AG10803 (cell line): ENCODE measurements at regions not wholly inside any gene's neighbourhood (a gene's known extent, or its start where the extent isn't known, plus 50 kb on each side); places are given as distances from the start of the nearest gene placed in this dataset.
"Not testable (repeated sequence)": the region's sequence is repeated elsewhere in the genome, so short reads cannot be mapped to it uniquely, and the experiment has no call there.

Source experiments
- DNase-seq: peaks from one replicate; pipeline ENCODE4 v3.0.0; 2010; ENCODE audit warnings: low read depth
- H3K4me3 ChIP-seq: 2 replicates; pipeline ENCODE4 v1.5.1; 2011; ENCODE audit warnings: mild to moderate bottlenecking, low read length, control low read depth
- TF ChIP-seq, protein P1 (sequence below): conservative IDR thresholded peaks from 2 replicates; pipeline ENCODE4 v1.5.1; 2011; ENCODE audit warnings: mild to moderate bottlenecking, low read length, control low read depth, inconsistent platforms

DNA sequence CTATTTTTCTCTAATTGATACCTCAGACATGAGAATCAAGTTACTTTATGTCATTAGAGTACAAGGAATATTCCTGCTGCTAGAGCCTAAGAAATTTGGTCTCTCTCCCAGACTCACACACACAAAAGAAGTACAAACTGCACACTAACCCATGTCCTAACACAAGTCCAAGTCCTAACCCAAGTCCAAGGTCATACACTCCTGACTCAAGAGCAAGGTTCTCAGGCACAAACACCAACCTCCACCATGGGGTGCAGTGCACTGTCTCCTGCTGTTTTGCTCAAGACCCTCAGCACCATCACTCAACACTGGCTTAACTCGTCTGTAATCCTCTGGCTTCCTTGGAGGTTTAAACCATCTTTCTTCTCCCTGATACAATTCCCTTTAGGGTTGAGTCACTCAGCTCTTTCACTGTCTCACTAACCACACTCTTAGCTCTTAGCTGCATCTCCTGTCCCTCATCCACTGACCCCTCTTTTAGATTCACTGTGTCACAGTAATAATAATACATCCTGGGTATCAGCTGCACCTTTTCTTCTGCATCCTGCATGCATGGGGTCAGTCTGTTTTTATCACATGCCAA is 129.8 kb downstream of the BCL2L11 start:
- TF ChIP-seq, protein P1, sequence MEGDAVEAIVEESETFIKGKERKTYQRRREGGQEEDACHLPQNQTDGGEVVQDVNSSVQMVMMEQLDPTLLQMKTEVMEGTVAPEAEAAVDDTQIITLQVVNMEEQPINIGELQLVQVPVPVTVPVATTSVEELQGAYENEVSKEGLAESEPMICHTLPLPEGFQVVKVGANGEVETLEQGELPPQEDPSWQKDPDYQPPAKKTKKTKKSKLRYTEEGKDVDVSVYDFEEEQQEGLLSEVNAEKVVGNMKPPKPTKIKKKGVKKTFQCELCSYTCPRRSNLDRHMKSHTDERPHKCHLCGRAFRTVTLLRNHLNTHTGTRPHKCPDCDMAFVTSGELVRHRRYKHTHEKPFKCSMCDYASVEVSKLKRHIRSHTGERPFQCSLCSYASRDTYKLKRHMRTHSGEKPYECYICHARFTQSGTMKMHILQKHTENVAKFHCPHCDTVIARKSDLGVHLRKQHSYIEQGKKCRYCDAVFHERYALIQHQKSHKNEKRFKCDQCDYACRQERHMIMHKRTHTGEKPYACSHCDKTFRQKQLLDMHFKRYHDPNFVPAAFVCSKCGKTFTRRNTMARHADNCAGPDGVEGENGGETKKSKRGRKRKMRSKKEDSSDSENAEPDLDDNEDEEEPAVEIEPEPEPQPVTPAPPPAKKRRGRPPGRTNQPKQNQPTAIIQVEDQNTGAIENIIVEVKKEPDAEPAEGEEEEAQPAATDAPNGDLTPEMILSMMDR, result no peak
- DNase-seq, result no peak
- no peak overlapping the region for H3K4me3 ChIP-seq

DNA sequence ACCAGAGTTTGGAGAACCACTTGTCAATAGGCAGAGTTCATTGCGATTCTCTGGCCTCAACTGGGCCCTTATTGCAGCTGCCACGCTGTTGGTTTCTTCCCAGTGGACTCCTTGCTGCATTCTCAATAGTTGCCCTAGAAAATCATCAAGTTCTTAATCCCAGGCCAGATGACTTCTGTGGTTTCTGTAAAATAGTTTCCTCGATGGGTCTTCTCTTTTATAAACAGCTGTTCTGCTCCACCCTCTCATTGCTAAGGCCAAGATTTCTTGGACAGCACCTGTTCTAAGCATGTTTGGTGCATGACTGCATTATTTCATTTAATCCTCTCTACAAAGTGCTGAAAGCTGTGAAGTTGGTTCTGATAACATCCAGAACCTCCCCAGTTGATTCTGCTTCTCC is 131.0 kb downstream of the BCL2L11 start:
- no peak overlapping the region for H3K4me3 ChIP-seq
- TF ChIP-seq, protein P1, result no peak
- no peak for DNase-seq

DNA sequence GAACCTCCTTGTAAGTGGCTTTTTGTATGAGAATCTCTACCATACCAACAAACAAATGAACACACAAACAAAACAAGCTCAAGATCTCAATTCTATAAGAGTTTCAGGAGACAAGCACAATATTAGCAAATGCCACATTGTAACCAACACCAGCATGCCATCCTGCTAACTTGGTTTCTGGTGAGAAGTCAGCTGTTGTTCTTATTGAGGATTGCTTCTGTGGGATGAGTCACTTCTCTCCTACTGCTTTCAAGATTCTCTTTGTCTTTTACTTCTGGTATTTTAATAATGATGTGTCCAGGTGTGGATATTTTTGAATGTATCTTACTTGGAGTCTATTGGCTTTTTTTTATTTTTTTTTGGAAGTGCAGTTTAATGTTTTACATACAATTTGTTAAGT is 131.7 kb downstream of the BCL2L11 start:
- DNase-seq, result no peak
- TF ChIP-seq, protein P1, result no peak
- H3K4me3 ChIP-seq, result no peak overlapping the region

DNA sequence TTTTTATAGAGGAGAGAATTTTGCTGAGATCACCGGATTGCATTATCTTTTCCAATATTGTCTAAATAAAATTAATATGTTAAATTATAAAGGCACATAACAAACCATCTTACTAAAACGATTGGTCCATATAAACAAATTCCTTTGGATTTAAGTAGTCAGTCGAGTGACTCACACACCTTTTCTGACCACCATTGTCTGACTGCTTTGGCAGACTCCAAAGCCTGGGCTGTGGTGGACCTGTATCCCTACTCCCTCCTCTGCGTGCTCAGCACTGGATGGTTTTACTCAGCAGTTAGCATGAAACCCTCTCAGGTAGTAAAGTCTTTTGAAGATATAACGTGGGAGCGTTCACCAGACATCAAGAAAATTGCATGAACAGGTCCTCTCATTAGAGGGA is 134.2 kb downstream of the BCL2L11 start:
- H3K4me3 ChIP-seq, result not testable (repeated sequence)
- DNase-seq, result peak; percentile 18

DNA sequence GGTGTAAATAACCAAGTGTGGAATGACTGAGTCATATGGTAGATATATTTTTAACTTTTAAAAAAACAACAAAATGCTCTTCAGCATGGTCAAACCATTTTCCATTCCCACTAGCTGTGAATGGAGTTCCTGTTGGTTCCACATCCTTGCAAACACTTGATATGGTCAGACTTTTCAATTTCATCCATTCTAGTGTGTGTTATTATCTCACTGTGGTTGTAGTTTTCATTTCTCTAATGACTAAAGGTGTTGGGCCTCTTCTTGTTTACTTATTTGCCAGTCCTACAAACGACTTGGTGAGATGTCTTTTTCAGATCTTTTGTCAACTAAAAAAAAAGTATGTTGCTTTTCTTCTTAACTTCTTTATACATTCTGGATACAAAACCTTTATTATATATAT is 135.9 kb downstream of the BCL2L11 start:
- H3K4me3 ChIP-seq, DNase-seq: not testable (repeated sequence)

DNA sequence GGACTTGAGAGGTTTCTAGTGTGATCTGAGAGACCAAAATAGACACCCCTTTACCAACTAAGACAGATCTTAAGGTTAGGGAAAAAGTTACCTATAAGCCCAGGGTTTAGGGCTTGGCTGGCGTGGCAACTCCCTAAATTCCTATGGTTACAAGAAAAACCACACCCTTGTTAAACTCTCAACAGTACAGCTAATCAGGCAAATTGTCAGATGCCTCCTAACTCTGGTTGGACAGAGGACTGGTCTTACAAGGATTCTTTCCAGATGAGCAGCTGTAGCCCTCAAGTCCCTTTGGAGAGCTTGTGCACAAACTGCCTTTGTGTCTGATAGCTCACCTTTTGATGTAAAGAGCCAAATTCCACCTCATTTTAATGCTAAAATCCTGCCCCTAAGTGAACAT is 136.9 kb downstream of the BCL2L11 start:
- H3K4me3 ChIP-seq, DNase-seq: not testable (repeated sequence)

DNA sequence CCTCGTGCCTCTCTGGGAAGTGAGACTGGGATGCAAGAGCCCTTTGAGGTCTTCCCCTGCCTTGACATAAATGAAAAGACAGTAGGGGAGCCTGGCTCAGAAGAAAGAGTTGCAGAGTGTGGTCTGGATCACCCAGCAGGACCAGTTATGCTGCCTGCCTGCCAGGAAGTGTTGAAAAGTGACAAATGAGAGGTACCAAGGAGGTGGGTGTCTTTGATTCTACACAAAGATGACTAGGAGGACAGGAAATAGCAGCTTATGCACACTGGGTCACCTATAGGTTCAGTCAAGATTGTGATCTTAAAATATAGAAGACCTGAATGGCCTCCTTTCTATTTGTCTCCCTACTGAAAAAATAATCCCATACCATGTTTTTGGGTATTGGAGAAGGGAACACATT is 137.6 kb downstream of the BCL2L11 start:
- not testable (repeated sequence) for DNase-seq, H3K4me3 ChIP-seq

DNA sequence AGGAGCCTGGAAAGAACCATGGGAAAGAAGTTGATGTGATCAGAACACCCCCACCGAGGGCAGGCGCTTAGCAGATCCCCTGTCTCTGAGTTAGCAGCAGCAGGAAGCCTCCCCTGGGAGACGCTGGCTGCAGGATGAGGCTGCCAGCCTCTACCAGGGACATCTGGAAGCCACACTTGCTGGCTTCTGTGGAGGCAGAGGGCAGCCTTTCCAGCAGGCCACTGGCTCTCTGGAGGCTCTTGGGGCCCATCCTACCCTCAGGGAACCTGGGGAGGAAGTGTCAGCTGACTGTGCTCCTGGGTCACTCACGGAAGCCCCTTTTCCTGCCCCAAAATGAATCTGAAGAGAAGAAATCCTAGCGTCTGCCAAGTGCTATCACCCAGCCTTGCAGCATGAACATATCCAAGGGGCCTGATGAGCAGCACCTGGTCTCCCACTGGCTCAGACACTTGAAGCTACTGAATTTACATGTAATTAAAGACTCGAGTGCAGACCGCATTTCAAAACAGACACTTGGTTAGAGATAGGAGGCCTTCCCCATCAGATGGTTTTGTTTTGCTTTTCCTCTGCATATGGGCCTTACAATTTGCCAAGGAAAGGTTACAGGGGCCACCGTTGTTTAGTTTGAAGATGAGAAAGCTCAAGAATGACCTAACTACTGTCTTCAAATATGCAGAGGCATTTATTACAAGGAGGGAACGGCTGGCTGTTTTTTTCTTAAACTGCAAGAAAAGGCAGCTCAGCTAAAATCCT is 142.1 kb downstream of the BCL2L11 start:
- DNase-seq, H3K4me3 ChIP-seq: not testable (repeated sequence)

DNA sequence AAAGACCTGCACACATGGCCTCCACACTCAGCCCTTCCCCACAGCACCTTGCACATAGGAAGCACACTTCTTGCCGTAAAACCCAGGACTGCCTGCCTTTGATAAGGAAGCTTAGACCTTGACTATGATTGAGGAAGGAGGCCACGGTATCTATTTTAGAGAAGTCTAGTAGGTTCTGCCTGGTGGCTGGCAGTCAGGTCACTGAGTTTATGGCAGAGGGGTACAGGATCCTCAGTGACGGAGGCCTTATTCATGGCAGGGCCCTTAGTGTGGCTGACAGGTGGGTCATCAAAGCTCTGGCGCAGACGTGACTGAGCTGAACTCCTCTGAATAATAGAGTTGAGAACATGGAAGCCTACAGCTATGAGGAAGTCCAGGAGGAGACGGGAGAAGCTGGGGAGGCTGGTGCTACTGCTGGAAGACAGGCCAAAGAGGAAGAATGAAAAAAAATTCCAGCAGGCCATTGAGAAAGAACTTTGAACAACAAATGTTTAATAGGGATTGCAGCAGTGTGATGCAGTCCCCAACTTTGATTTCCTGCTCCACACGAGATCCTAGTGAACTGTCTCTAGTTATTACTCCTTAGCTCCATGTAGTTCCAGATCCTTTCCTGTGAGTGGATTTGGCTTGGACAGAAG is 142.8 kb downstream of the BCL2L11 start:
- not testable (repeated sequence) for H3K4me3 ChIP-seq, DNase-seq

DNA sequence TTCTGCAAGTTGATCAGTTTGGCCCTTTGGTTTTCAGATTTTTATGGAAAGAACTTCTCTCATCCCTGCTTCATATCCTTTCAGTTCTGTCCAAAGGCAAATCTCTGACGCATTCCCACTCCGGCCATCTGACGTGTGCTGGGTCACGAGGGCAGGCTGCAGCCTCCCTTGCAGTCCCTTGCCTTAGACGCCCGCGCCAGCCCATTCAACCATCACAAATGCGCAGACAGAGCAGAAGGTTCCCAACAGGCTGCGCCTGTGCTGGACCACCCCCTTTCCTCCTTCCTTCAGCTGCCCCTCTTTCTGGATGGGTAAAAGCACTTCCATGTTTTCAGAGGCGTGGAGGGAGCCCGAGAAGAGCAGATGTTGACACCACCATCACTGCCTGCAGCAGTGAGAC is 144.2 kb downstream of the BCL2L11 start:
- not testable (repeated sequence) for DNase-seq

DNA sequence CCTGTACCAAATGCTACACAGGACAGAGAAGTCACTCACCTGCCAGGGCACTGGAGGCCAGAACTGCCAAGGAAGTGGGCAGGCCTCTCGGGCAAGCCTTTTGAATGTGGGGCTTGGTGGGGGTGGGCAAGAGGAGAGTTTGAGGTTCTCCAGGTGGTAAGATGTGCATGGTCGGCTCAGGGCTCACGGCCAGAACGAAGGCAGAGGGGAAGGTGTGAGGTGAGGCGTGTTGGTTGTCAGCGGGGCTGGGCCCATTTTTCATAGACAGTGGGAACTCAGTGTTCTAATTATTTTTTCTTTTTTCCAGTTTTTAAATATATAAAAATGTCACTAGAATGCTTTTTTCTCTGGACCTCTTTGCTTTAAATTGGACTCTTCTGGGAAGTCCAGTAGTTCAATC is 145.8 kb downstream of the BCL2L11 start:
- DNase-seq, H3K4me3 ChIP-seq: not testable (repeated sequence)

More for the DNA sequence above, 144.2 kb downstream of the BCL2L11 start:
- H3K4me3 ChIP-seq, result not testable (repeated sequence)

DNA sequence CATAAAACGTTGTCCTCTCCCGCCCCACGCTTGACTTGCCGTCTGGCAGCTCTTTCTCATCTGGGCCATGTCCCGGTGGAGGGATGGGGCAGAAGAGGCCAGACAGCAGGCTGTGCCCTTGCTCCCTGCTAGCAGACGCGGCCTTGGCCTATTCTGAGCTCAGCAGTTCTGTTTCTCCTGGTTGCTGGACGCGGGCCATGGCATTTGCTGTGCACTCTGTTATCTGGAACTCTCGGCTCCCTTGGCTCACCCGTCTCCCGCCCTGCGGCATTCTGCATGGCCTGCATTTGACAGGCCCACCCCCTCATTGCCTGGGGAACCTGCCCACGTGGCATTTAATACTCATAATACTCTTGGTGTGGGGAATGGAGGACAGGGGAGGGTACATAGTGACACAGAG is 146.3 kb downstream of the BCL2L11 start:
- DNase-seq, H3K4me3 ChIP-seq: not testable (repeated sequence)

DNA sequence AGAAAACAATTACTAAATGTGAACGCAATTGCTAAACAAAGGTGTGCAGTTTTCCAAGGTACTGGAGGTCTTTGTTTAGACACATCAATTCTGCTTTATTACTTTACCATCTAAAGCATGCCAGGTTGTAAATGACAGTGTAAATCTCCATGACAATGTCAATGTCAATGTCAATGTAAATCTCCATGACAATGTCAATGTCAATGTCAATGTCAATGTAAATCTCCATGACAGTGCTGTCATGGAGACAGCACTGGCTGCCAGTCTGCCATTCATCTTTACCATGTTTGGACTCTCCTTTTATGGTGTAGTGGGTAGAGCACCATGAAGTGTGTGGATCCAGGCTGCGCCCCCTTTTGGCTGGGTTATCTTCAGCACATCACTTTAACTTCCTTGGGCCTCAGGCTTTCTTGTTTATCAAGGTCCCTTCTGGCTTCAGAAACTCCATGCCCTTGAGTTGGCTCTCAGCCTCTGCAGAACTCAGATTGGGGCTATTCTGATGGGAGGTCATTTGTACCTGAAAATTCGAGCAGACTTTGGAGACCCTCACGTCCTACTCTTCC is 149.1 kb downstream of the BCL2L11 start:
- DNase-seq, H3K4me3 ChIP-seq: not testable (repeated sequence)

DNA sequence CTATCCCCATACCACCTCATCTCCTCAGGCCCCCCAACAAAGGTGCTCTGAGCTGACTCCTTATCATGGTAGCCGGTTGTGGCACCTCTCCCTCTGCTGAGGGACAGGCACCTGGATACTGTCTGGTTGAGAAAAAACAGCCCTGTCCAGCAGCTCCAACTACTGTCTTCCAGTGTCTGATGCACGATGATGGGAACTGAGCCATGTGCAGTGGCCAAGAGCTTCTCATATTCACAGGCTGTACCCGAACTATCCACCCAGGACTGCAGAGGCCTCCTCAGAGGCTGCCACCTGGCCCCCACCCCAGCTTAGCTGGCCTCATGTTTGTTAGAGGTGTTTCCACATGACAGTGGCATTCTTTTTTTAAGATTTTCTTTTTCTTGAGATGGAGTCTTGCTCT is 149.9 kb downstream of the BCL2L11 start:
- H3K4me3 ChIP-seq, DNase-seq: not testable (repeated sequence)

DNA sequence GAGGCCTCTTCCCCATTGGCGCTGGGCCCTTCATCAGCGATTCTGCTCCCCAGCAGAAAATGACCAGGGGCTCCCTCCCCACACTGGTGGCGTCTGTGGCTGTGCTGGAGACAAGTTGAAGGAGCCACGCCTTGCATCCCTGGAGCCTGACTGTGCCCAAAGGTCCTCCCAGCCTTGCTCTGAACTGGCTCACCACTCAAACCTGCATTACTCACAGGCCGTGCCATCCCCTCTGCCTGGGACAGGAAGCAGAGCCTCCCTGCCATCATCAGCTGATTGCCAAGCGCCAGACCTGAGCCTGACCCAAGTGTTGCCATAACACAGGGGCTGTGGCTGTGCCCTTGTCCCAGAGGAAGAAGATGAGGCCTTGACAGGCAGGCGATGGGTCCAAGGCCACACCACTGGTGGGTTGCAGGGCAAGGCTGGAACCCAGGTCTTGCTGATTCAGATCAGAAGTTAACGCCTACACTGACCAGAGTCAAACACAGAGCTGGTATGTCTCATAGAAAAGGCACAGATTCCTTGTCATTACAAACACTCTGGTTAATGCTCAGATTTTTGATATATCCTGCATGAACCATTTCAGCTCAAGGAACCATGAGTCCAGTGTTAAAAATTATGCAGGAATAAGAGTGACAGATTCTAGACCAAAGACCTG is 151.1 kb downstream of the BCL2L11 start:
- DNase-seq, H3K4me3 ChIP-seq: not testable (repeated sequence)

DNA sequence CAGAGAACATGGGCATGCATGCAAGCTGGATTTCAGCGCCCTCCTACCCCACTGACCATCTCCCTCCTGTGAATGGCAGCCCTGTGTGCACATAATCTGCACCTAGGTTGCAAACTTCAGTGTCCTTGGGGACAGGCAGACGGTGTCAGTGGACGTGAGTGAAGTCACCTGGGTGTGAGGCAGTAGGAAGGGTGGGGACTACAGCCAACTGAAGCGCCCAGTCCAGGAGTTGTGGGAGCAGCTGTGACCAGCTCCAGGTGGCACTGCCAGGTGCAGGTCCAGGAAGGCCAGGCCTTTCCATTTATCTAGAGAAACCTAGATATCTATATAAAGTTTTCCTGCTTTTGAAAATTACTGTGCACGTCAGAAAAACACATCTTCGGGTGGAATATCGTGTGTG is 152.3 kb downstream of the BCL2L11 start:
- not testable (repeated sequence) for DNase-seq, H3K4me3 ChIP-seq
